Right hindlimb (tissue), 1 donor: ENCODE measurements at regions not wholly inside any gene's neighbourhood (a gene's known extent, or its start where the extent isn't known, plus 50 kb on each side); places are given as distances from the start of the nearest gene placed in this dataset.
"Not testable (repeated sequence)": the region's sequence is repeated elsewhere in the genome, so short reads cannot be mapped to it uniquely, and the experiment has no call there.

Source experiments
- DNase-seq: peaks from one replicate; pipeline ENCODE4 v3.0.0-alpha.2; 2018

DNA sequence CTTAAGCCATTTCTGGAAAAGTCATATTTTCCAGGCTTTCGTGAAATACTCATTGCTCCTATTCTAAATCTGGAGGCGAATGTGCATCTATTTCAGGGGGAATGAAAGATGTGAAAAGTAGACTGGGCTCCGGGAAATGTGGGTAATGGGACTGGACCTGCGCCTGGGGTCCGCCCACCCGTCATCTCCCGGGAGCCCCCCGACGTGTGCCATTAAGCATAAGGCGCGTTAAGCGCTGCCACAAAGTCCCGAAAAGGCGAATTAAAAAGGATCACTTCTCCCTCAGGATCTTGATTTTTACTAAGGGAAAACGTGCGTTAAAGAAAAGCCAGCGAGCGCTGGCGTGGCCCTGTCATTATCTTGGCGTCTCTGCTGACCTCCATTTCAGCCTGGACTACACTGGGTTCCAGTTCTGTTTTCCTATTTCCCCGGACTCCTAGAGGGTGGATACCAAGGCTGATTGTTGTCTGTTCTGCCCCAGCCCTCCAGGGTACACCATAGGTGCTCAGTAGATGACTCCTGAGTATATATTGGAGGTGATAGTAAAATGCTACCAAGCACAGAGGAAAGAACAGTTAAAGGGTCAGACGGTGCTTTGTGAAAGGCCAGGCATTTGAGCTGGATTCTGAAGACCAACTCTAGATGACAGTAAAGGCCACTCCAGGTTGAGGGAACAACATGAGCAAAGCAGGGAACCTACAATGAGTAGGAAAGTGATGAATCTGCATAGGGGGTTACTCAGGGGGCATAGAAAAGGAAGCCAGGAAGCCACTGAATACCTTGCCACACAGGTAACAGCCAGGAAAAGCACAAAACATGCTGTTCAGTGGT is 89.2 kb upstream of the ARID1B start:
- DNase-seq: no peak

DNA sequence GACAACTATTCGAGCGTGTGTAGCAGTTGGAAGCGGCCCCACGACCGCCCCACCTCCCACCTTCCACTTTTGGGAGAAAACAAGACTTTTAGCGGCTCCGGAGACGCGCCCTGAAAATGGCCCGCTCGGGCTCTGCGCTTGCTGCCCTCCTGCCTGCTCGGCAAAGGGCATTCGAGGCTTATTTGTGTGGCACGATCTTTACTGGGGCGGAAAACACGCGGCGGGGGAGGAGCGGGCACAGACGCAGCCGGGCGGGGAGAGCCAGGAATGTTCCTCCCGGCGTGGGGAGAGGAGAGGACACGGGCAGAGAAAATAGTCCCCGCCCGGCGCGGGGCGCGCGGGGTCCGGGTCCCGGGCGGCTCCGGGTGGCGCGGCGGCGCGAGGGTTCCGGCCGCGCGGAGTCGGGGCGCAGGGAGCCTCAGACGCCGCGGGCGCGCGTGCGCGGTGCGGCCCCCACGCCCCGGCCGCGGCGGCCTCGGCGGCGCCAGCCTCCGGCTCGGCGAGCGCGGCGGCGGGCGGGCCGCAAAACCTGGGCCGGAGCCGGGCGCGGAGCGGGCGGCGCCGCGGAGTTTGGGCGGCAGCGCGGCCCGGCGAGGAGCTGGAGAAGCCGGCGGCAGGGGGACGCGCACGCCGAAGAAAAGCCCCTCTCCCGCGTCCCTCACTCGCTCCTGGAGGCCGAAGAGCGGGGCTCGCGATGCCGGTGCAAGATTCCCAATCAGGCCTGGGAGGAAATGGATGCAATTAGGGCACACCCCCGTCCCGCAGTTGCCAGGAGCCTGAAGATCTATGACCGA is 90.0 kb upstream of the ARID1B start:
- peak; percentile 94 for DNase-seq

DNA sequence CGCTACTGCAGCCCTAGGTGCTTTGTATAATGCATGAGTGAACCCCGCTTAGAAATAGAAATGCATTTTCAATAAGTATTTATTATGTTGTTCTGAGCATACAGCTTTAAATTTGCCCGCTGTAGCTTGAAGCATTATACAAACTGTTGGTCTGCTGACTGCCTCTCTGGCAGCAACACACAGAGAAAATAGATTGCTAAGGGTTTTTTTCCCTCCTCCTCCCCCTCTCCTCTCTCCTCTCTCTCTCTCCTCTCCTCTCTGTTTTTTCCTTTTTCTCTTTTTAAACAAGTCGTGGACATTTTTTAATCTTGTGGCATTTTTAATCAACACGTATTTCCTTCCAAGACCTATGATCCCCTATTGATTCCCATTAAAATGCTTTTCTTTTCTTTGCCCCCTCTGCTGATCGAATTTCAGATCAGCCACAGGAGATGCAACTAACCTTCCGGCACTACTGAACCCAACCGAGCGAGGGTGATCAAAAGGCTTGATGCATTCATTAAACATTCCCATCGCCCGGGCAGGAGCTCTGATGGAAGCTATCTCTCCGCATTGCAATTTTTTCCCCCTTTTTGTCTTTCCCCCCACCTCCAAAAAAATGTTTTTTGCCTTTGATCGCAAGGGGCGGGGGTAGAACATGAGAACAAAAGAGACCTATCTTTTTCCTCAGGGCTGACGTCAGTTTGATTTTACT is 90.7 kb upstream of the ARID1B start:
- peak; percentile 43 for DNase-seq

DNA sequence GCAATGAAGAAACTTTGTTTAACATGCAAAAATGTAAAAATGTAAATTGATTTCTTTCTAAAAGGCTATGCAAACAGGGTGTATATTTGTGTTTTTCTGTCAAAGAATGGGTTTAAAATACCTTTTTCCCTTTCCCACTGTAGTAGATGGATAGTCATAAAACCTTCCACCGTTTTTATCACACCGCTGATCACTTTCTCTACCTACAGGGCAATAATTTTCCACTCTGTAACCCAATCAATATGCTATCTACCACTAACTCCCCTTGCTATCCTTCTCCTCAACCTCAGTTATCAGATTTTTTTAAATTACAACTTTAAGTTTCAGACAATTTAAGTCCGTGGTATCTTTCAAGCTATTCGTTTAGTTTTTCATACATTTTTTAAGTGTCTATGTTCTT is 91.4 kb upstream of the ARID1B start:
- no peak for DNase-seq

DNA sequence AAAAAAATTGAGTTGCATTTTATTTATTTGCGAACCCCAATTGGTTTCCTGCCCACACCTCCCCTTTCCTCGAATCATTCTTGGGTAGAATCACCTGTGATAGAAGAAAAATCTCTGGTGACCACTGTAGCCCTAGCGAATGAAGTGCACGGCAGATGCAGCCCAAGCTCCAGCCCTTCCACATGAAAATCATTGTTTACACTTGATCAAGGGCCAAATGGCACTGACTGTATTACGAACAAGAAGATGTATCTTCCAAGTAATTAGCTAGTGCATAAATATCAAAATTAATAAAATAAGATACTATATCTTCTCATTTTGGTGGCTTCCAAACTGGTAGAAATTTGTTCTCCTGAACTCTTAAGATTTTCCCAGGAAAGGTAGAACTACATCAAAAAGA is 93.4 kb upstream of the ARID1B start:
- no peak for DNase-seq

DNA sequence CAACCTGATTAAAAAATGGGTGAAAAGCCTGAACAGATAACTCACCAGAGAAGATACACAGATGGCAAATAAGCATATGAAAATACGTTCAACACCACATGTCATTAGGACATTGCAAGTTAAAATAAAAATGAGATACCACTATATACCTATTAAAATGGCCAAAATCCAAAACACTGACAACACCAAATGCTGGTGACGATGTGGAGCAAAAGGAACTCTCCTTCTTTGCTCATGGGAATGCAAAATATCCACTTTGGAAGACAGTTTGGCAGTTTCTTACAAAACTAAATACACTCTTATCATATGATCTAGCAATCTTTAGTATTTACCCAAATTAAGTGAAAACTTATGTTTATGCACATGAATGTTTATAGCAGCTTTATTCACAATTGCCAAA is 100.5 kb upstream of the ARID1B start:
- DNase-seq: no peak

DNA sequence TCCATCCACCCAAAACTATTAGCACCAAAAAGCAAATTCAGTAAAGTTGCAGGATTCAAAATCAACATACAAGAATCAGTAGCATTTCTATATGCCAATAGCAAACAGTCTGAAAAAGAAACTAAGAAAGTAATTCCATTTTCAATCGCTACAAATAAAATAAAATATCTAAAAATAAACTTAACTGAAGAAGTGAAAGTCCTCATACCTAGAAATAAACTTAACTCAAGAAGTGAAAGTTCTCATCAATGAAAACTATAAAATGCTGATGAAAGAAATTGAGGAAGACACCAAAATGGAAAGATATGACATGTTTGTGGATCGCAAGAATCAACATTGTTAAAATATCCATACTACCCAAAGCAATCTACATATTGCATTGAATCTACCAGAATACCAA is 103.0 kb upstream of the ARID1B start:
- no peak for DNase-seq

DNA sequence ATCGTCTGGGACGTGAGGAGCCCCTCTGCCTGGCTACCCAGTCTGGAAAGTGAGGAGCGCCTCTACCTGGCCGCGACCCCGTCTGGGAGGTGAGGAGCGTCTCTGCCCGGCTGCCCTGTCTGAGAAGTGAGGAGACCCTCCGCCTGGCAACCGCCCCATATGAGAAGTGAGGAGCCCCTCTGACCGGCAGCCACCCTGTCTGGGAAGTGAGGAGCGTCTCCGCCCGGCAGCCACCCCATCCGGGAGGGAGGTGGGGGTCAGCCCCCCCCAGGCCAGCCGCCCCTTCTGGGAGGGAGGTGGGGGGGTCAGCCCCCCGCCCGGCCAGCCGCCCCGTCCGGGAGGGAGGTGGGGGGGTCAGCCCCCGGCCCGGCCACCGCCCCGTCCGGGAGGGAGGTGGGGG is 107.1 kb upstream of the ARID1B start:
- not testable (repeated sequence) for DNase-seq

DNA sequence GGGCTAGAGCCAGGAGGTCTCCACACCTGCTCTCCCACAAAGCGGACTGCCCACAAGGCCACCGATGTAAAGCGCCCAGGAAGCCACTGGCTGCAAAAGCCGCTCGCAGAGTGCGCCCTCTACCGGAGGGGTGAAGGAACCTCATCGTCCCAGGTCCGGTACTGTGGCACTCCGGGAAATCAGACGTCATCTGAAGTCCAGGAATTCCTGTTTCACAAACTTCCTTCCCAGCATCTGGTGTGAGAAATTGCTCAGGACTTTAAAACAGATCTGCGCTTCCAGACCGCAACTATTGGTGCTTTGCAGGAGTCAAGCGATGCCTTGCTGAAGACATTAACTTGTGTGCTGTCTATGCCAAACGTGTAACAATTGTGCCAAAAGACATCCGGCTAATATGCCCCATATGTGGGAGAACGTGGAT is 115.1 kb upstream of the ARID1B start:
- peak; percentile 74 for DNase-seq

DNA sequence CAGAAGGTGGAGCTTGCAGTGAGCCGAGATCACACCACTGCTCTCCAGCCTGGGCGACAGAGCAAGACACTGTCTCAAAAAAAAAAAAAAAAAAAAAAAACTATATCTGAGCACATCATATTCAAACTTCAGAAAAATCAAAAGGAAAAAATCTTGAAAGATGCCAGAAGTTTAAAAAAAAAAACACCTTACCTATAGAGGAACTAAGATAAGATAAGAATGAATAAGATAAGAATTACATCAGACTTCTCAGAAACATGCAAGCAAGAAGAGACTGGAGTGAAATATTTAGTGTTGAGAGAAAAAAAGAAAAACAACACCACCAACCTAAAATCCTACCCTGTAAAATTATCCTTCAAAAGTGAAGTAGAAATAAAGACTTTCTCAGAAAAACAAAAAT is 116.8 kb upstream of the ARID1B start:
- DNase-seq: no peak

DNA sequence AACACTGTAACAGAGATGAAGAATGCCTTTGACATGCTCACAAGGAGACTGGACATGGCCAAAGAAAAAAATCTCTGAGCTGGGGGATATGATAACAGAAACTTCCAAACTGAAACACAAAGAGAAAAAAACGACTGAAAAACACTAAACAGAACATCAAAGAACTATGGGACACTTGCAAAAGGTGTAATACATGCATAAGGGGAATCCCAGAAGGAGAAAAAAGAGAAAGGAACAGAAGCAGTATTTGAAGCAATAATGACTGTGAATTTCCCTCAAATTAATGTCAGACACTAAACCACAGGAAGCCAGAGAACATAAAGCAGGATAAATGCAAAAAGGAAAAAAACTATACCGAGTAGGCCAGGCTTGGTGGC is 117.4 kb upstream of the ARID1B start:
- no peak for DNase-seq

DNA sequence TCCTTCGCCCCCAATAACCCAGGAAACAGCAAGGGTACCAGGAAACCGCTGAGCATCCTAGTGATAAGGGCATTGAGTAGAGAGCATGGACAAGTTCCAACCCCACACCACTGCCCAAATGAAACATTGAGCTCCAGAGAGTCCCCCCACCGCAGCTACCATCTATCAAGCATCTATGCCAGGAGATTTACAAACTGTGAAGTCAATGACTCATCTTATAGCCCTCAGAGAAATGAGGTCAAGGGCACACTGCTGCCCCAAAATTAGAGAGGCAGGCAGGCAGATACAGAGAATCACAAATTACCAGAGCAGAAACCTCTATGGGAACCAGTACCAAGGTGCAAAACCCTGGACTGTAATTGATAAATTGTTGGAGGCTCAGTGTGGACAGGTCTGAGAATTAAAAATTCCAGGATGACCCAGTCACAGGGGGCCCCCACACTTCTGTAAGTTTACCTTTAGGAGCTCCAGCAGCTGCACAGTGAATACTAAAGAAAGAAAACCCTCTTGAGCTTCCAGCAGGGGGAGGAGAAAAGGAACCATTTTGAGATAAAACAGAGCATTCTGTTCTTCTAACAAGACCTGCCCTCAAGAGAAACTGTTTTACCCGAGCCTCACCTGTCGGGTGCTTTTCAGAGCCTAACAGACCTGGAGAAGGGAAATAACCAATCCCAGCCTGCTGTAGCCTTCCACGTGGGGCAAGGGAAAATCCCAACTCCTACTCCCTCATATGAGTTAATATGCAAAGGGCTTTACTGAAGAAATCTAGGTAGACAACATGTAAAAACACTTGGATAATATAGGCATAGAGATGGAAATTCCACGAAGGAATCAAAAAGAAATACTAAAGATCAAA is 118.0 kb upstream of the ARID1B start:
- DNase-seq: no peak

DNA sequence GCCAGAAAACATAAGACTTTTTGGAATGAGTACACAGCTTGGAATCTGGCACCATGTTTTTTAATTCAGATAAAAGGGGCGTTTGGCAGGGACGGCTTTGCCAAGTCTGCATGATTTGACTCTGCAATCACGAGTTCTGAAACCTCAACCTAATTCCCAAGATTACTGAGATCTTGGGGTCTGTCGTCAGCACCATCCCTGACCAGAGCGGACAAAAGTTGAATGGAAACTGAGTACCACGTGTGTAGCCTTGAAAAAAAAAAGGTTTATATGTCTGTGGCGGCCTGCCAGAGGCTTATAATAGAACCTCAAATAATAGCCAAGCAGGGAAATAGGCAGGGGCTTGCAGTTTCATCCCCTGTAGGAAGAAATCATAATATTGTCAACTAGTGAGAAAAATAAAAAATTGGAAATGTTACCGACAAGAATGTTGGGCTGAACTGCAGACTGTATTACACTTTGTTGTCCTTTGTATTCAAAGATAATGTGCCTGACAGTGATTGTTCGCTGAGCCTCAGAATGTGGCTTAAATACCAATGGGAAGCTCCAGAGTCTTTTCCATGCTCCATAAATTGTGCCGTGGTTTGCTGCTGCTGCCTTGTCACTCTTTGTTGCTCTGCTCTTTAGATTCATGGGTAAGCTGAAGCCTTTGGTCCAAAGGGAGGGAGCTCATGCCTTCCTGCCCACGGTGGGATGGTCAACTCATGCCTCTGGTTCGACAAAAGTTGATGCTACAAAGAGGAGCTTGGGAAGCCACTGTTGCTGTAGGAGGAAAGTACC is 118.8 kb upstream of the ARID1B start:
- peak; percentile 51 for DNase-seq

DNA sequence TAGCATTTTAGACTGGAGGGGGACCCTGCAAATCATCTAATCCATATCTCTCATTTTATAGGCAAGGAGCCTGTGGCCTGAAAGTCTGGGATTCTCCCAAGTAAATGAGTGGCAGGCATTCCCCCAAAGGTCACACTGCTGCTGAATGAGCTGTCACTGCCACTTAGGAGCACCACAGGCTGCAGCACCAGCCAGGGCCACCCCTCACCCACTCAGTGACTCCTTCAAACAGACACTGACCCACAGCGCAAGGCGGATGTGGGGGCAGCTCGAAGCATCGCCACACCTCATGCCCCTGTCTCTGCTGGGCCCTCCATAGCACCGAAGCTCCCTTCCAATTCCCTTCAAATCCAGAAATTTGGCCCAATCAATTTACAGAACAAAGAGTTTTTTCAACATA is 119.9 kb upstream of the ARID1B start:
- DNase-seq: no peak

DNA sequence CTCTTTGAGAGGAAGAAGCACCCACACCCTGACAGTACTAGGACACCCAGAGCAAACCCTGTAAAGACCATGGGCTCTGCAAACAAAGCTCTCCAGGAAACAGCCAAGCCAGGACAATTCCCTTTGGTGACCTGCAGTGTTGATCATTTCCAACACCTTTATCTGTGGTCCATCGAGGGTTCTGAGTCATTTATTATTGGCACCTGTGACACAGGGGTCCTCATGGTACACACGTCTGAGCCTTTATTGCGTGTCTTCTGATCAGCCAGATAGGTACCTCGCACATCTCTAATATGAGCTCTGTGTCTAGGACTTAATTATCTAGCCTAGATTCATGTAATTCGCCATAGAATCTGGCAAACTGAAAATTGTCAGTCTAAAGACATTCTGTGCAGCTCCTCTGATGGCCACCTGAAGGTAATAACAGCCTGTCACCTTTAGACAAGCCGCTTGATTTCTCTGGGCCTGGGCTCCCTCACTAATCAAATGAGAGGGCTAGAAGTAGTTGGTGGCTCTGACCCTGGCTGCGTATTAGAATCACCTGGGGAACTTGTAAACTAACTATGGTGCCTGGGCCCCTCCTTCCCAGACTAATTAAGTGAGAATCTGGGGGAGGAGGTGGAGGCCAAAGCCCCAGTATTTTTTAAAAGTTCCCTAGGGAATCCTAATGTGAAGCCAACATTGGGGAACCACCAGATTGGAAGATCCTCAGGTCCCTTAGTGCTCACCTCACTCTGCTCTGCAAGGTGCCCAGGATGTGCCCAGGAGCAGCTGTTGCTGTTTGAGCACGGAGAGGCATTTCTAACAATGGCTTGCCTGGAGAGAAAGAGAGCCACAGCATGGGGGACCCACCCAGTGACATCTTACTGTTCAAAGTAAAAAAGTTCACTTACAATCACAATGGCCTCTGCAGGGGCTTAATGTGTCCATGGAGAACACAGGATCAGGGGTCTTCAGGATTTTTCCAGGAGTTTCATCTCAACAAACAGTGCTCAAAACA is 122.0 kb upstream of the ARID1B start:
- no peak for DNase-seq

DNA sequence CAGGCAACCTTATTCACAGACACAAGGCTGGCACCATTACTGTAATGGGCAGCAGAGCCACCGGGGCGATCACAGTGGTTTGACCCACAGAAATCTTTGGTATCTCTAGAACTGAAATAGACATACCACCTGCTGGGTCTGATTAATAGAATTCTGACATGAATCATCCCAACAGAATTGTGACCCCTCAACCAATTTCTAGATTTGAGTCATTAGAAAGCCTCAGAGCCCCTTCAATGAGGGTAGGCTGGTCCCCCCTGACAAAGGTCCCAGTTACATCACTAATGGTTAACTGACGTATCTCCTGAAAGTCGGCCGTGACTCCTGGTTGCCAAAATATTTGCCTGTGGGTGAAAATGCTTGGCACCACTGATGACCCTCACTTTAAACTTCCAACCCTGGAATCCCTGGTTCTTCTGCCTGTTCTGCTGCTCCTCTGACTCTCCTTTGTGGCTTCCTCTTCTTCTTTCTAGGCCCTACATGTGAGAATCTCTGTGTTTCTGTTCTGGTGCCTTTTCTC is 124.9 kb upstream of the ARID1B start:
- DNase-seq: no peak

DNA sequence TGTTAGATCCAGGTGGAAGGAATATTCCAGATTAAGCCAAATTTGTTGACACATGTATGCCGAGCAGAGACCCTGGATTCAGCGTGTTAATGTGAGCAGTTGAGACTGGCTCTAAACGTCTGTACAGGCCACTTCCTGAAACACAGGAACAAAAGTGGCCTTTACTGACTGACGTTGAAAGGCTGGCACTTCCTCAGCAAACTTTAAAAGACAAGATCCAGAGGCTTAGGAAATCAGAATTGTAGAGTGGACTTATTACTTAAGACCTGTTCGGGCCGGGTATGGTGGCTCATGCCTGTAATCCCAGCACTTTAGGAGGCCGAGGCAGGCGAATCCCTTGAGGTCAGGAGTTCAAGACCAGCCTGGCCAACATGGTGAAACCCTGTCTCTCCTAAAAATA is 125.7 kb upstream of the ARID1B start:
- no peak for DNase-seq

DNA sequence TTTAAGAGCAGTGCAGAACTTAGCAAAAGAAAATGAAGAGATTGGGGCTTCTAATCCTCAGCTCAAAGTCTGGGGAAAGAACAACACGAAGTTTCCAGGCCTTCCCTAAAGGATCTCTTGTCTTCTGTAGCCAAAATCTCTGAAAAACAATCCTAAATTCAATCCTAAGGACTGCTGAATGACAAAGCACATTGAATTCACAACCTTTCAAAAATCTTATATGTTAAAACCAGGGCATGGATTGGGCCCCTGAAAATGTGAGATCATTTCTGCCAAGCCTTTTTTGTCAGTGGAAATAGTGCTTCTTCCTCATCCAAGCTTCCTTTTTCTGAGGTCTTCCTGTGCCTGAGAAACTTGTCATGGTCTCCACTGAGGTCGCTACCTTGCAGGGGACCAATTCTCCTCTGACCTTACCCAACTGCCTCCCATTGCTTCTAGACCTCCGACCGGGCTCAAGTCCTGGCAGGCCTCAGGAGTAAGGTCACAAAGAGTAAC is 126.2 kb upstream of the ARID1B start:
- DNase-seq: no peak

DNA sequence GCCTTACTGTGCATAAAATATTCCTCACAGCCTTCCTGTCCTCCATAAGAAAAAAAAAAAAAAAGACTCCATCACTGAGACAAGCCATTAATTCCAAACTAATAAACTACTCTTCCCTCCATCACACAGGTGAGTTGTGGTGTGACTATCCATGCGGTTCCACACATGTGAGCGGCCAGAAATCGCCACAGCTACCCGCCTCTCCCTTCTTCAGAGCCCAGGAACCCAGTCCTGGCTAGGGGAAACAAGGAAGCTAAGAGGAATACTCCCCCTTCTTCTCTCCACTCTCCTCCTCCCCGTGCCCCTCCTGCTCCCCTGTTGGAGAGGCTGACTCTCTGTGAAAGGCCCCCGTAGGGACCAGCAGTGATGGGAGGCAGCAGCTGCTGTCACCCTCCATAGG is 128.6 kb upstream of the ARID1B start:
- no peak for DNase-seq

DNA sequence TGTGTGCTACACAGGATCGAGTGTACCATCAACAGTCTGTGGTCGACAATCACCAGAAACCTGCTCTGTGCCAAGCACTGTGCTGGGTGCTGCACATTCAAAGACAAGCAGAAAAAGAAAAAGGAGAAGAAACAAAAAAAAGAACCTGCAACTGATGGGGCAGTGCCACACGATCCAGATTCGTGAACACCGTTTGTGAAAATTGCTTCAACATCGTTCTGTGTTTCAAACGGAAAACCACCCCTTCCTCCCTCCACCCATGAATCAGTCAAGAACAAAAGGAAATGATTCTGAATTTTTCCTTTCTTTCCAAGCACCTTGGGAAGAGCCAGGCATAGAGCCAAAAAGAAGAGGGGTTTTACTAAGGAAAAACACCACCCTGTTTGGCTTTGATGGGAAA is 129.2 kb upstream of the ARID1B start:
- DNase-seq: no peak
